GM18499 (cell line): ENCODE measurements at regions not wholly inside any gene's neighbourhood (a gene's known extent, or its start where the extent isn't known, plus 50 kb on each side); places are given as distances from the start of the nearest gene placed in this dataset.
"Not testable (repeated sequence)": the region's sequence is repeated elsewhere in the genome, so short reads cannot be mapped to it uniquely, and the experiment has no call there.

Experiments
- ATAC-seq: cut with Tn5 transposase; IDR thresholded peaks from one replicate; pipeline ENCODE4 v1.9.1; 2021; ENCODE audit warnings: moderate number of reproducible peaks; ENCODE audit not compliant: insufficient read depth, unreplicated experiment

- no peak for ATAC-seq
Measured at GRCh38 chr1:70666381-70667140, 255.5 kb downstream of the CTH start.

- no peak for ATAC-seq
Measured at GRCh38 chr1:70667494-70668170, 256.6 kb downstream of the CTH start.

GRCh38 chr1:70671006-70671405 is 259.9 kb downstream of the CTH start:
- ATAC-seq = no peak

DNA sequence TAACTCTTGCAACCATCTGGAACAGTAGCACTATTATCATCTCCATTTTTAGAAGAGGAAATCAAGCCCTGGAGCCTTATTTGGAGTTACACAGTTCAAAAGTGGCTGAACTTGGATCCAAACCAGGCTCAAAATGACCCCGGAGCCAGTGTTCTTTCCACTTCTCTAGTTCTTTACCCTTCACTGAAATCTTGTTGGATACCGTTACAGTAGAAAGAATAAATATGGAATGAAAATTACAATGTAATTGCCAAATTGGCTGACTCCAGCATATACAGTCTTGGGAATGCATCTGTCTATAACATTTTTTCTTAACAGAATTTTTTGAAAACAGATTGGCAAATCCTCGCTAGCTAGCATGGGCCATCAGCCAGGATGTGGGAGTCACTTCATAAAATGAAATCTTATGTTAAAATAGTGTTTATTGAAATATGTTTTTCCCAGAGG is 261.4 kb downstream of the CTH start:
- no peak for ATAC-seq

DNA sequence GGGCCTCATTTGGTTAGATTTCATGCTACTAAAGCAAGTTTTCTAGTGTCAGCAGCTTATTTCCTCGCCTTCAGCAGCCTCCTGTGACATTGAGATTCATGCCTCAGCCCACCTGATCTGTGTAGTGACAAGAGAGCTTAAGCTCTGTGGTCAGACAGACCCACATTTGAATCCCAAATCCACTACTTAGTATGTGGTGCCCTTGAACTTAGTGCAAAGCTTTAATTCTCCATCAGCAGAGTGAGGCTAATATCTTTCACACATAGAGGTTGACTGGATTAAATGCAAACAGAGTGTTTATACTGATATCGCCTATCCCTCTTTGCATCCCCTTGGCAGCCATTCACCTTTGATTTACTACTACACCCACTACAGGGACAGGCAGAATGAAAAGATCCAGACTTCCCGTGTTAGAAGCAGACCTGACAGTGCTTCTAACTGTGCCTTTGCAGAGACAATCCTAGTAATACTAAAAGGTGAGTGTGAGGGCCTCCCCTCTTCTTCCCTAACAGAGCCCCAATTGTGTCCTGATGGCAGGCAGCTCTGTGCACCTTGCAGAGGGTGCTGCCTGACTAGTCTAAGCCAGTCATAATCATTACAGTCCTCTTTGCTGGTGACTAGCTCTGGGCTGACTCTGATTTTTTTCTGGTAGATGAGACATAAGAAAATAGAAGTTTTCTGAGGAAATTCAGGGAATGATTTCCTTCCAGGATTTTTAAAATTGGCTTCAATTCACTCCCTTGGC is 264.0 kb downstream of the CTH start:
- ATAC-seq = no peak

DNA sequence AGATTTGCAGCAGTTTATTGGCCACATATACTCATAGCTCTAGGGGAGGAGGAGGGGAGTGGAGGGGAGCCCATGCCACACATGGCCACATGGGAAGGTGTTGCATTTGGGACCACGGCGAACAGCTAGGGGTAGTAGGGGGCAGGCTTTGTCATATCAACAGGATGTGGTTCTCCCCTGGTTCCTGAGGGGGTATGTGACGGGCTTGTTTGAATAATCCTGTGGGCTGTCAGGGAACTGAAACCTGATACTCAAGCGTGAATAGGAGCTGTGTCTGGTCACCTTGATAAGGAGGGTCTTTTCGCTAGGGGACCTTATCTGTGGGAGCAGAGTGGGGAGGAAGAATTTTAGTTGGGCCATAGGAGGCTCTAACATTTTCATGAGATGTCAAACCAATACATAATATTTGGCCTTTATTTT is 264.7 kb downstream of the CTH start:
- ATAC-seq = peak; percentile 59

GRCh38 chr1:70685300-70686286 is 274.5 kb downstream of the CTH start:
- peak; percentile 97 for ATAC-seq

DNA sequence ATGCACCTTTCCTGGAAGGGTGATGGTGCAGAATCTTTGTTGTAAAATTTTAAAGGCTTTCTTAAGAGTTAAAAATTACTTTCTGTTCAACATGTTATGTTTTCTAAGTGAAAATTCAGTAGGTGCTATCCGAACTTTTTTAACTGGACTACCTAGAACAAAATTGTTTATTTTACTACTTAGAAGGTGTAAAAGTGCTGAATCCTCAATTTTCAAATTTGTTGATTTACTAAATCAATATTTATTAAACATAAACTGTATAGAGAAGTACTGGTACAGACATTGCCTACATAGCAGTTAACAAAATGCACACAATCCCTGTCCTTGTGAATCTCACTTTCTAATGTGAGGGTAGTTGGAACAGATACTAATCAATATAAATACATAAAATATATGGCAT is 277.5 kb downstream of the CTH start:
- ATAC-seq = no peak

GRCh38 chr1:70706381-70707037 is 295.4 kb downstream of the CTH start:
- ATAC-seq = no peak

GRCh38 chr1:70707214-70707613 is 296.1 kb downstream of the CTH start:
- no peak for ATAC-seq

GRCh38 chr1:70714149-70714548 is 303.1 kb downstream of the CTH start:
- no peak for ATAC-seq

DNA sequence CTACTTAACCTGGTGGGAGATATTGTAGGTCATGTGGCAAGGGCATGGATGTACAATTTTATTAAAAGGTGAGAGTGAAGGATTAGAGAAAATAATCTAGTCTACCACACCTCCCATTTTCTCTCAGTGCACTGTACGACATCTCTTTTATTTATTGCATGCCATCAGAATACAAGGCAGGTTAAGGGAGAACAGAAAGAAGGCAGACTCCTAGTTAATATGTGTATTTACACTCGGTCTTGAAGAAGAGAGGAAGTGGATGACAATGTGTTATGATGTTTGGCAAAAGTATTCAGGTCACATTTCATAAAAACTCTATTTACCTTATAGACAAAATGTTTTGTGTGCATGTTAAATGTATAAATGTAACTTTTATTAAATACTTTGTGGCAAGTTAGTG is 306.1 kb downstream of the CTH start:
- ATAC-seq = no peak

DNA sequence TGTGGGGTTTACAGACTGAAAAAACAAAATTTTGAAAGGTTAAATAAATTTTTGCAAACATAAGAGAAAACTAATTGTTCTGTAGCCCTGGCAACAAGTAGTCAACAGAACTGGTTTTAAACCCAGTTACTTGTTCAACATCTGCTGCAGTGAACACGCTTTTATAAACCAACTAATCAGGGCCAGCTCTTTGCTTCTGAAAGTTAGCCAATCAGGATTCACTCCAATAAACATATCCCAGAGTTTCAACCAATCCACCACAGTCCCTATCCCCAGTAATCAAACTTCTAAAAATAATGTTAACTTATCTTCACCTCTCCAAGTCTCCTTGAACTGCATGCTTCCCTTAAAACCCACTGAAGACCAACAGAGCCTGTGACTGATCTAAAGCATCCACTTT is 306.6 kb downstream of the CTH start:
- ATAC-seq = no peak

GRCh38 chr1:70718086-70718630 is 307.1 kb downstream of the CTH start:
- ATAC-seq = no peak

DNA sequence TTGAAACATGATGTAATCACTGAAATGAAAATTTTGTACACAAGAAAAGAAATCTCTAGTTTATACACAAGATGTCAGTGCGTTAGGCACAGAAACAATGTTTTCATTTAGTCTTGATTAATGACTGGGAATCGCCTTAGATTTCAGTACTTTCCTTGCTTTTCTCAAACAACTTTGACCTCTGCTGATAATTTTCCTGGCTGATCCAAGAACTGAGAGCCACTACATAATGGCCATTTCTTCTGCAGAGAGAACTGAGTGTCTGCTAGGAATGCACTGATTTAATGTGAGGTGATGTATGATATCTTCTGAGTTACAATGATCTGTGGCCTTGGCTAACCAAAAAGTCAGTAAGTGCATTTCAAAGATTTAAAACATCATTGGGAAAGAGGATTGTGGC is 308.1 kb downstream of the CTH start:
- ATAC-seq = no peak

- no peak for ATAC-seq
Measured at GRCh38 chr1:70720109-70720508, 309.0 kb downstream of the CTH start.

GRCh38 chr1:70720521-70720920 is 309.5 kb downstream of the CTH start:
- ATAC-seq = no peak

DNA sequence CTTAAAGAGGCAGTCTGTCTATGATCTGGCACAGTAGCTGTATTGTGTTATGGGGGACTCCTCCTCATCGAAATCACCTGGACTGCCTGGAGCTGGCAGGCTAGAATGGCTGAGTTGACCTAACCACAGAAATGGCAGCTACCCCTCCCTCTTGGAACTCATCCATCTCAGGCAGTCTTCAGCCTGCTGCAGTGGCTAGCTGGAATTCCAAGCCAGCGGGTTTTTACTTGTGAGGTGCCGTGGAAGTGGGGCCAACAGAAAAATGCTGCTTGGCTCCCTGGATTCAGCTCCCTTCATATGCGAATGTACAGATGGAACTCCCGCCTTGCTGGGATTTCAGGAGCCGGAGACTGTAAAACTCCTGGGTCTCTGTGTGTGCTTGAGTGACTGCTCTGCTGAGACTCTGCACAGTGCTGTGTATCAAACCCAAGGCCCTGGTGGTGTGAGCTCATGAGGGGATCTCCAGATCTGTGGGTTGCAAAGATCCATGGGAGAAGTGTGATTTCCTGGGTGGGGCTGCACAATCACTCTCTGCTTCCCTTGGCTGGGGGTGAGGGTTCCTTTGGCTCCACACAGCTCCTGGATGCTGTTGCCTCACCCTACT is 316.9 kb downstream of the CTH start:
- ATAC-seq = no peak

GRCh38 chr1:70736518-70736917 is 311.1 kb downstream of the PTGER3 start:
- not testable (repeated sequence) for ATAC-seq
